Stimulated activated CD8-positive, alpha-beta memory T cell treated with anti-CD3 and anti-CD28 coated beads, Interleukin-15, amount 100 ng/mL, for 48 hours (primary cell): ENCODE measurements at regions not wholly inside any gene's neighbourhood (a gene's known extent, or its start where the extent isn't known, plus 50 kb on each side); places are given as distances from the start of the nearest gene placed in this dataset.
"Not testable (repeated sequence)": the region's sequence is repeated elsewhere in the genome, so short reads cannot be mapped to it uniquely, and the experiment has no call there.

Experiments
- DNase-seq, 2 donors: peaks; one replicate each; pipeline ENCODE4 v3.0.0-alpha.2; 2020; ENCODE audit warnings: low read depth in 2 of 2

DNA sequence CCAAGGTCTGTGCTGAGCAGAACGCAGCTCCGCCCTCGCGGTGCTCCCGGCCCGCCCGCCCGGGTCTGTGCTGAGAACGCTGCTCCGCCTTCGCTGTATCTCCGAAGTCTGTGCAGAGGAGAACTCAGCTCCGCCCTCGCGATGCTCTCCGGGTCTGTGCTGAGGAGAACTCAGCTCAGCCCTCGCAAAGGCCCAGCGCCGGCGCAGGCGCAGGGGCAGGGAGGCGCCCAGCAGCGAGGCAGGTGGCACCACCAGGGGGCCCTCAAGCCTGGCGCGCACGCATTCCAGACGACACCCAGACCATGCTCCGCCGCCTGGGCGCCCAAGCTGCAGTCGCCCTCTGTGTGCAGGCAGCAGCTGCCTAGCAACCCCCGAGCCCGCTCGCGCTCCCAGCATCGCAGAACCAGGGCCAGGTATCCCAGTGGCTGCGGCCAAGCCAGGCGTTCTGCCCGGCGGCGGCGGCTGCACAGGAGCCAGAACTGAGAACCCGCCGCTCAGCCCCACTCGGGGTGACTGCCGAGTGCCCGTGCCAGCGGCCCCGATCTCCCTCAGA lies 672.1 kb upstream of the DEFB115 start:
- peak; percentile 2 to 44 for DNase-seq

DNA sequence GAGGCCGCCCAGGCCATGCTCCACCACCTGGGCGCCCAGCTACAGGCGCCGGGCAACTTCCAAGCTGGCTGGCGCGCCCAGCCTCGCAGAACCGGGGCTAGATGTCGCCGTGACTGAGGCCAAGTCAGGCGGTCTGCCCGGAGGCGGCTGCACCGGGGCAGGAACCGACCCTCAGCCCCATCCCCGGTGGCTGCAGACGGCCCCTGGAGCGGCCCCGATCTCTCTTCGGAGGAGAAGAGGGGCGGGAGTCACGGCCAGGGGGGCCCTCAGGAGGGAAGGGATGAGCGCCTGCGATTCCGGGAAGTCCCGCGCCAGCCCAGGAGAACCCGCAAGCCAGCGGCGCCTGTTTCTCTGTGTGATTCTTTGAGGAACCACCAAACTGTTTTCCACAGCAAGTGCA lies 671.3 kb upstream of the DEFB115 start:
- DNase-seq: not testable (repeated sequence)

DNA sequence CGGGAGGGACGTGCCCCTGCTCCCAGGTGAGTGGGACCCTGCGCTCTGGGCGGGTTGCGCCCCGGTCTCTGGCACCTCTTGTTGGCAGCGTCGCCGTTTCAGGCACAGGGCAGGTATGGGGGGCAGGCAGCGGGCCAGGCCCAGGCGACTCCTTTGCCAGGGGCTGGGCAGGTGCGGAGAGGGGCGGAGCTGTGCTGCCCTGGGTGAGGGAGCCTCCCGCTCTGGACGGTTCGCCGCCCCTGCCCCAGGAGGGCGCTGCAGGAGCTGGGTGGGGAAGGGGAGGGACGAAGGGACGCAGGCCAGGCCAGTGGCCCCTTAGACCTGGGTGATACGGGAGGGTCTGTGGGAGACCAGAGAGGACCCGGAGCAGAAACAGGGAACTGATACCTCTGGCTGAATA lies 663.9 kb upstream of the DEFB115 start:
- no peak for DNase-seq

DNA sequence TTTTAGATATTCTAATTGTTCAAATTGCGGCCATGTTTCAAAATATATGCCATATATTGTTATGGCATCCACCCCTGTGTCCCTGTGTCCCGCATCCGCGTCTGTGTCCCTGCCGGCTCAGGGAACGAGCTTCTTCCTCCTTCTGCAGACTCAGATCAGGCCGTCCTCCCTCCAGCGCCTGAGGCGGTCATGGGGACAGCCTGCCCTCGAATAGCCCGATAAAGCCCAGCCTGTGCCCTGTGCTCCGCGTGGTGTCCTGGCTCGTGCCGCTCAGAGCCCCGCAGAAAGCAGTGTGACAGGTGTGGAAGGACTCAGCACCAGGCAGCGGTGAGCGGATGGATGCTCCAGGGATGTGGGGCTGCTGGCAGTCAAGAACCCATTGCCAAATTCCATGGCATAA lies 663.4 kb upstream of the DEFB115 start:
- no peak for DNase-seq

DNA sequence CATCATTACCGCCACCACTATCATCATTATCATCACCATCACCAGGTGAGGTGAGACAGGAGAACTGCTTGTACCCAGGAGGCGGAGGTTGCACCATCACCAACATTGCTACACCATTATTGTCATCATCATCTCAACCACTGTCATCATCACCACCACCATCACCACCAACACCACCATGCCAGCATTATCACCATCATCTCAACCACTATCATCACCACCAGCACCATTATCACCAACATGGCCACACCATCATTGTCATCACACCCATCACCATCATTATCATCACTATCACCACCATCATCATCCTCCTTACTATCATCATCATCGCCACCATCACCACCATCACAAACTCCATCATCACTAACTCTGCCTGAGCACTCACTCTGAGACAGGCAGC lies 661.8 kb upstream of the DEFB115 start:
- DNase-seq: no peak

DNA sequence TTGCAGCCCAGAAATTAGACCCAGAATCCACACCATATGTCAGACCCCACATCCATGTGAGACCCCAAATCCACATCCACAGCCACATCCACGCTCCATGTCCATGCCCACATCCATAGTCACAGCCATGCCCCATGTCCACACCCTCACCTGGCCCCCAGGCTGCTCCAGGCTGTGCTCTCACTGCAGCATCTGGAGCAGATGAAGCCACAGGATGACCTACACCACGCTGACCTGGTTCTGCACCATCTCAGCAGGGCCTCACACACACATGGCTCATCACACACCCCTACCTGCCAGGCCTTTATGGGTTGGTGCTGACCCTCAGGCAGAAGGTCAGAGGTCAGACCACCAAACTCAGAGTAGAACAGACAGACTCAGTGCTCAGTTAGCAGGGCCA lies 660.0 kb upstream of the DEFB115 start:
- not testable (repeated sequence) for DNase-seq

DNA sequence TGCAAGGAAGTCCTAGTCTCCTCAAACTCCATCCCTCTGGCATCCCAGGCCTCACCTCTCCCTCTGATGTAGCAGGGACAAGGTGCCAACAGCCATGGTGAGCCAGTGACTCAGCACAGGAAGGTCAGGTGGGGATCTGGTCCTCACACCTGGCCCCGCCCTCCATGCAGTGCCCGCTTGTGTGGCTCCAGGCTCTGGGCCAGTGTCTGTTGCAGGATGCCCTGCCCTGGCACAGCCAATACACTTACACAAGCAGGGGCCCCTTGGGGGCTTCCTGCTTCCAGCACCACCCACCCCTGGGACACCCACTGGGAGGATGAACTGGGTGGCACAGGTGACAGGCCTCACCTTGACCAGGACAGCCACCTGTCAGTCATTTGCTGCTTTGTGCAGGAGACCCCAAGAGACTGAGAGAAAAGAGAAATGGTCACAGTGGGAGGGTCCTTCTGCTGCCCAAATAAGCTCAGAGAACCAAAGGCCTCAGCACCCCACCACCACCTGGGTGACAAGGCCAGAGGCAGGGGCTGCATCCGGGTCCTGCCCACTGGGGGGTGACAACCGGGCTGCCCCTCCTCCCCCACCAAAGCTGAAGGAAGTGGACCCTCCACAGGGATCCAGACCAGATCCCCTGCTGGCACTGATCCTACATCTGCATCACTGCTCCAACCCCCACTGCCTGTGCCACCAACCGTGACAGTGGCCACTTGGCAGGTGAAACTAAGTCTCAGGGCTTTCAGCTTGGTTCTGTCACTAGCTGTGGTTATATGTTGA lies 658.8 kb upstream of the DEFB115 start:
- no peak for DNase-seq

DNA sequence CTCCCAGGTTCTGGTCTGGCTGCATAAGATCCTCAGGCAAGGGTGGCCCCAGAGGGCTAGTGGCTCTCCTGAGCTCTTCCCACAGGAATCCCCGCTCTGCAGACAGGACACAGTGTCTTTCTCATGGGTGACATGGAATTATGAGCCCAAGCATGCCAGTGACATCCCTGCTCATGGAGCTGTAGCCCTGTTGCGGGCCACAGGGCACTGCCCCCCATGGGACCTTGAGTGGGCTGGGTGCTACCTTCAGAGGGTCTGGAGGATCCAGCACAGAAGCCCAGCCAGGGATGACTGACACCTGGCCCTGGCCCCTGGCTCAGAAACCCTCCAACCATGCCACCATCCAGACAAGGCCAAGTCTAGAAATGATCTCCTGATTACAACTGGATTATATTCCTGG lies 657.5 kb upstream of the DEFB115 start:
- no peak for DNase-seq

DNA sequence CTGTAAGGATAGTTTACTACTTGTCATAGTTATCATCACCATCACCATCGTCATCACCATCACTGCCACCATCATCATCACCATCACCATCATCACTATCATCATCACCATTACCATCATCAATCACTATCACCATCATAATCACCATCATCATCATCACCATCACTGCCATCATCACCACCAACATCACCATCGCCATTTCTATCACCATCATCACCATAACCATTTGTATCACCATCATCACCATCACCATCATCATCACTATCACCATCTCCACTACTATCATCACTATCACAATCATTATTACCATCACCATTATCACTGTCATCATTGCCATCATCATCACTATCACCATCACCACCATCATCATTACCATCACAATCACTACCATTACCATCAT lies 655.5 kb upstream of the DEFB115 start:
- DNase-seq: no peak

DNA sequence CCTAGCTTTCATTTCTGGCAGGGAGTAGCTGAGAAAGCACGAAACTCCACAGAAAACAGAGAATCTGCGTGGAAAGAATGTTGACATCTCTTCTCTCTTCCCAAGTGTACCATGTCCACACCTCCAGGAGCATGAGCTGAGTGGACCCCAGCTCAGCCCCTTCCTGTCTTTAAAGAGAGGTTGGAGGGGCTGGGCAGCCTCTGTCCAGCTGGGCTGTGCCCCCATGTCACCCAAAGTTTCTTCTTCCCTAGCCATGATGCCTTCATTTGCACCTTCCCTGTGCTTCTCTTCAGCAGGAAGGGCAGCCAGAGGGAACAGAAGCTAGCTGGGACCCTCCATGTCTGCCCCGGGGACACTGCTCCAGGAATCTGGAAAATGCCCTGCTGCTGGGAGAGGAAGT lies 655.0 kb upstream of the DEFB115 start:
- no peak for DNase-seq

DNA sequence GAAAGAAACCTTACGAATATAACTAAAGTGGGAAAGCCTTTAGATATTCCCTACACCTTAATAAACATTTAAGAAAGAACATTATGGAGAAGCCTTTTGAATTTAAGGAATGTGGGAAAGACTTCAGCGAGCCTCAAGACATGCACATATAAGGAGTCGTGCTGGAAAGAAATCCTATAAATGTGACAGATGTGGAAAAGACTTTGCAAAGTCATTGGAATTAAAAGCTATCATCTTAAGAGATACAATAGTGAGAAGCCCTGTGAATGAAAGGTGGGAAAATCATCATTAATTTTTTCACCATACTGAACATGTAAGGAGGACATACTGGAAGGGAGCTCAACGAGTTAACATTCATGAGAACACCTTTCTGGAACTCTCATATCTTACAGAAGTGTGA lies 650.5 kb upstream of the DEFB115 start:
- no peak for DNase-seq

DNA sequence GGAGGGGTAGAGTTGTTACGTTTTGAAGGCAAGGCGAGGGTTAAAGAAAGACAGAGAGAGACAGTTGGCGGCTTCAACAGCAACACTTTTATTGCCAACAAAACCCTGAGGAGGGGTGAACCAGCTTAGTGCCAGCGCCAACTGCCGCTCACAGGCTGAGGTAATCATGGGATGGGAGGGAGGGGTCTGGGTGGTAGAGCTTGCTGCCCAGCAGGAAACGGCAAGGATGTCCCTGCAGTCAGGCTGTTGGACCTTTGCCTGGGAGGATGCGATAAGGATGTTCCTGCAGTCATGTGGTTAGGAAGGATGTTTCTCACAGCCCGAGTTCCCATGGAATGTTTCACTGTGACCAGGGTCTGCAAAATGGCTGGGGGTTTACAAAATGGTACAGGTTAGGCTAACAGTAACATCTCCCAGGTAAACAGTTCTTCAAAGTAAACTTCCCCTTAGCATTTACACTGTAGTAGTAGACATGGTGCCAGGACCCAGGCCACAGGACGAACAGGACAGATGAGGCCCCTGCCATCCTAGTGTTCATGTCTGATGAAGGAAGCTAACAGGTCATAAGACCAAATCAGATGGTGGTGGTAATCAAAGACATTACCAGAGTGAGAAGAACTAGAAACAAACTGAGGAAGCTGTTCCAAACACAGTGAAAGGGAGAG lies 647.3 kb upstream of the DEFB115 start:
- DNase-seq: no peak

DNA sequence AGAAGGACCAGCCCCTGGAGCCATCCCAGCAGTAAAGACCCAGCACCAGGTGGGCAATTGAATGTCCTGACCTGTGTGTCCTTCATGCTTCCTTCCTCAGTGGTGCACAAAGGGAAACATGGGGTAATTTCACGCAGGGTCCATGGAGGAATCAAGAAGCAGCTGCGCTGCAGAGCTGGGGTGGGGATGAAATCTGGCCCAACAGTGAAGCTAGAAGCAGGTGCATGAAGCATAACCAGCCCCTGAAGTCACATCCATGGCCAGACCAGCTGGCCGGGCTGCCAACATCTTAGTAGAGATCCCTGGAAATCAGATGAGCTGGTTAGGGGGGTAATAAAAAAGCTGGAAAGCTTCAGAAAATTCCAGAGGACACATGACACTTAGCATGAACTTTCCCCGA lies 646.7 kb upstream of the DEFB115 start:
- no peak for DNase-seq

DNA sequence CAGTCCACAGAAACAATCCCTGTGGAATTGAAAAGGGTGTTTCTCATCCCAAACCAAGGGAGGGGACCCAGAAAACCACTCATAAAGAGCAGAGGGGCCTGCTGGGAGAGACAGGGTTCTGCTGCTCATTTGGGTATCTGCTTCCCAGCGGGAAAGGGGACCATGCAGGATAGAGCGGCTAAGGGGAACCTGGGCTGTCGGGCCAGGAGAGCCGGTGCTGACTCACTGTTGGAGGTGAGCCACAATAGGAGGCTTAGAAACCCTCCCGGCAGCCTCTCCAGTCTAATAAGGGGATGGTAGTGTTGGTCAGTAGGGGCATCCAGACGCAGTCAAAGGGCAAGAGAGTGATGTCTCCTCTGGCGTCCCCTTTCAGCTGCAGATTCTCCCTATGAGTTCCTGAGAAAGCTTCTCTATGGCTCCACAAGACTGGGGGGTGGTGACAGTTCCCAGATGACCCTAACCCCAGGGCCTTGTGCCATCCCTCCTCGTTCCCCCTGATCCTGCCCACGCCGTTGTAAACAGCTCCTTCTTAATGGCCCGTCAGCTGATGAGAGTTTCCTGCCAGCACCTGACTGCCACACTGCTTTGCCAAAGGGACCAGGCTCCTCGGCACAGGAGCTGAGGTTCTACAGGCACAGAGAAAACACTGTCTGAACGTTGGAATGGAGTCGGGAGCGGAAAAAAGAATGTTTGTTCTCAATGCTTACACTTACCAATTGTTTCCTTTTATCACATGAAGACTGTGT lies 646.1 kb upstream of the DEFB115 start:
- no peak for DNase-seq

DNA sequence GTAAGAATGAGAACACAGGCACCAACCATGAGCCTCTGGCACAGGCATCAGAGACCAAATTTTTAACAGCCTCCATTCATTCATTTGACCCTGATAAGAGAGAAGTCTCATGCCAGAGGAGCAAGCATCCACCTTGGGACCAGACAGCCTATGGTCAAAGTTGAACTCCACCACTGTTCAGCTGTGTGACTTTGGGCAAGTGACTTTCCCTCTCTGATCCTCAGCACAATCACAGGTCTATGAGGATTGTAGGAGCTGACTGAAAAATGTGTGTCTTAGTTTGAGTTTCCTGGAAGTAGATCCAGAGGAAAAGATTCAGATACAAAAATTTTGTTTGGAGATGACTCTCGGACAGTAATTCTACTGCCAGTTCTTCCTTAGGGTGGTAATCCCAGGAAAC lies 645.1 kb upstream of the DEFB115 start:
- DNase-seq: no peak

DNA sequence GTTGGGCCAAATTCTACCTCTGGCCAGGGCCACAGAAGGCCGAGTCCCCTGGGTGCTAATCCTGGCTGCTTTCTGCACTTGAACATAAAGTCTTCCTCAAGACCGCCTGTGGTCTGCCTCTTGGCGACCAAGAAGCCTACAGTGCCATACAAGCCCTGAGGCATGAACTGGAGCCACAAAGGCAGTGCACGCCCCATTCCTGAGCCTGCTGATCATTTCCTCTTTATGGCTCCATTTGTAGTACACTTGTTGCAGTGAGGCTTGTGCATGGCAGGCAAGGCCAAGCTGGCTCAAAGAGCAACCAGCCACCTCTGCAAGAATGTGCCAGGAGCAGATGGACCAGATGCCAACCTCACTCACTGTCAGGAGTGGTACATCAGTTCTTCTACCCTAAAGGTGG lies 636.1 kb upstream of the DEFB115 start:
- not testable (repeated sequence) for DNase-seq

DNA sequence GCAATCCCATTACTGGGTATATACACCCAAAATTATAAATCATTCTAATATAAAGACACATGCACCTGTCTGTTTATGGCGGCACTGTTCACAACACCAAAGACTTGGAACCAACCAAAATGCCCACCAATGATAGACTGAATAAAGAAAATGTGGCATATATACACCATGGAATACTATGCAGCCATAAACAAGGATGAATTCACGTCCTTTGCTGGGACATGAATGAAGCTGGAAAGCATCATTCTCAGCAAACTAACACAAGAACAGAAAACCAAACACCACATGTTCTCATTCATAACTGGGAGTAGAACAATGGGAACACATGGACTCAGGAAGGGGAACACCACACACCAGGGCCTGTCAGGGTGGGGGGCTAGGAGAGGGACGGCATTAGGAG lies 633.2 kb upstream of the DEFB115 start:
- DNase-seq: not testable (repeated sequence)

DNA sequence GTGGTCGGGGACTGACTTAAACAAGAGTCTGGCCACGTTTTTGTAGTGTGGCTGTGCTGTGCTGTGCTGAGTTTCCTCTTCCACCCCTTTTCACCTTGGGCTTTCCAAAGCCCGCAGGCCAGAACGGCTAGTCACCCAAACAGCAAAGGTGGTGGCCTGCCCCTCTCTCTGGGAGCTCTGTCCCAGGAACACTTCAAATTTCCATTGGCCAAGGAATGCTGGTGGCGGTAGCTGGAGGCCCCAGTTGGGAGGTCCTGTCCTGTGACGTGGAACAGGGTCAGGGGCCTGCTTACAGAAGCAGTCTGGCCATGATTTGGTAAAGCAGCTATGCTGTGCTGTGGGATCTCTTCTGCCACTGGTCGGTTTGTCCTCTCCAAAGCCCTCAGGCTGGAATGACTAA lies 628.1 kb upstream of the DEFB115 start:
- not testable (repeated sequence) for DNase-seq

DNA sequence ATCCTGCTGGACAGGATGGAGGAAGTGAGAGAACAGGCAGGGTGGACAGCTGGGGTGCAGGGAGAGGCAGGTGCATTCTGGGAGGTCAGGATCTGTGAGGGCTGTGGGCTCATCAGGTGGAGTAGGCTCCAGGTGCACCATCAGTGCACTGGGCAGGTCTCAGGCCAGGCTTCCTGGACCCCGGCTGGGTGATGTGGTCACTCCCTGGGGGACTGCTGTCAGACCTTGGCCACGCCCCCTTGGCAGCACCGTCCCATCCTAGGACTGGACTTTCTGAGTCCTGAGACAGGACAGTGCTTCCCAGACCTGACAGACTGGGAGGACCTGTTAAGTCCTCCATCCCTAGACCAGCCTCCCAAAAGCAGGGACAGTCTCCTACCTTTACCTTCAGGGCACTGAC lies 626.7 kb upstream of the DEFB115 start:
- no peak for DNase-seq

DNA sequence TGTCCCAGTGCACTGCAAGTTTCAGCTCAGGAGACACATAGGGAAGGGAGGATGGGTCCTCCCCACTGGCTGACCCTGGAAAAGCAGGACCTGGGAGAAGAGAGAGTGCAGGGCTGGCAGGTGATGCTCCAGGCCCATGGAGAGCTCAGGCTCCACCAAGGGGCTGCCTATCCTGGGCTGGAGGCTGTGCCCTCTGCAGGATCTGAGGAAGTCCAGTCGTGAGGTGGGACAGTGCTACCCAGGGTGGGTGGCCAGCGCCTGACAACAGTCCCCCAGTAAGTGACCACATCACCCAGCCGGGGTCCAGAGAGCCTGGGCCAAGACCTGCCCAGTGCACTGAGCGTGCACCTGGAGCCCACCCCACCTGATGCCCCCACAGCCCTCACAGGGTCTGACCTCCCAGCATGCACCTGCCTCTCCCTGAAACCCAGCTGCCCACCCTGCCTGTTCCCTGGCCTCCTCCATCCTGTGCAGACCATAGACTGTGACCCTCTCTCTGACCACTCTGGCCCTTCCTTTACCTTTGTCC lies 626.1 kb upstream of the DEFB115 start:
- DNase-seq: not testable (repeated sequence)

DNA sequence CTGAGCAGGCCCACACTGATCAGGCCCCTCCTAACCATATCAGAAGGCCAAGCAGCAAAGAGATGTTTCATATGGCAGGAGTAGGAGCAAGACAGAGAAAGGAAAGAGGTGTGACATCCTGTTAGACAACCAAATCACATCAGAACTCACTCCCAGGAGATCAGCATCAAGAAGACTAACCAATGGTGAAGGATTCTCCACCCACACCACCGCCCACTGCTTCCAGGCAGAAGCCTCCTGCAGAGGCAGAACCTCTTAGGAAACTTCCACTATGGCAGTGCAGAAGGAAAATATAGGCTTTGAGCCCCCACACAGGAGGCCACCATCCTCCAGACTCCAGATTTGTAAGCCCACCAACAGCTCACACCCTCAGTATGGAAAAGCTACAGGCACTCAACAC lies 624.7 kb upstream of the DEFB115 start:
- not testable (repeated sequence) for DNase-seq

DNA sequence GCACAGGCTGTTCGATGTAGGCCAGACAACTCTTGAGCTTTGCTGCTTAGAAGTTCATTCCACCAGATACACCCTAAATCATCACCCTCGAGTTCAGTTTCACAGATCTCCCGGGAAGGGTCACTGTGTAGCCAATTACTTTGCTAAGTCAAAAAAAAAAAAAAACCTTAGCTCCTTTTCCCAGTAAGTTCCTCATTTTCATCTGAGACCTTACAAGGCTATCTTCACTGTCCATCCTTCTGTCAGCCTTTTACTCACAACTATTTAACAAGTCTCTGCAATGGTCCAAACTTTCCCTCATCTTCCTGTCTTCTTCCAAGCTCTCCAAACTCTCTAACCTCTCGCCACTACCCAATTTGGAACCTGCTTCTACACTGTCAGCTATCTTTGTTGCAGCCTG lies 615.9 kb upstream of the DEFB115 start:
- DNase-seq: not testable (repeated sequence)
